ENCODE measurements at regions not wholly inside any gene's neighbourhood (a gene's known extent, or its start where the extent isn't known, plus 50 kb on each side); places are given as distances from the start of the nearest gene placed in this dataset.

DNA sequence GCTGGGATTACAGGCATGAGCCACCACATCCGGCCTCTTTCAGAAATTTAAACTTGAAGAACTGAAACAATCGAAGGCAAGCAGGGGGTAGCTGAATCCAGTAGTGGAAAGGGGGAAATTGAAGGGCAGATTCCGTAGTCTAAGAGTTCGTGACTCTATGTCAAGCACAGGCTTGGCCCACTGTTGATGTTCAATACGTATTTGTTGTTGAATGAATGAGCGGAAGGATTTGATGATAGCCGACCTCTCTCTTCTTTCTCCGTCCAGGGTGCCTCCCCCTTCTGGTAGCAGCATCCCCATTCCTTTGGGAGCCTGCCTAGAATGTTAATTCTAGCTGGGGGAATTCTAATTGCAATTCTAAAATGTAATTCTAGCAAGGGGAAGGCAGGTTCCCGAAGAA, 59.8 kb upstream of the MED13L start:
- TF ChIP-seq, protein P1, sequence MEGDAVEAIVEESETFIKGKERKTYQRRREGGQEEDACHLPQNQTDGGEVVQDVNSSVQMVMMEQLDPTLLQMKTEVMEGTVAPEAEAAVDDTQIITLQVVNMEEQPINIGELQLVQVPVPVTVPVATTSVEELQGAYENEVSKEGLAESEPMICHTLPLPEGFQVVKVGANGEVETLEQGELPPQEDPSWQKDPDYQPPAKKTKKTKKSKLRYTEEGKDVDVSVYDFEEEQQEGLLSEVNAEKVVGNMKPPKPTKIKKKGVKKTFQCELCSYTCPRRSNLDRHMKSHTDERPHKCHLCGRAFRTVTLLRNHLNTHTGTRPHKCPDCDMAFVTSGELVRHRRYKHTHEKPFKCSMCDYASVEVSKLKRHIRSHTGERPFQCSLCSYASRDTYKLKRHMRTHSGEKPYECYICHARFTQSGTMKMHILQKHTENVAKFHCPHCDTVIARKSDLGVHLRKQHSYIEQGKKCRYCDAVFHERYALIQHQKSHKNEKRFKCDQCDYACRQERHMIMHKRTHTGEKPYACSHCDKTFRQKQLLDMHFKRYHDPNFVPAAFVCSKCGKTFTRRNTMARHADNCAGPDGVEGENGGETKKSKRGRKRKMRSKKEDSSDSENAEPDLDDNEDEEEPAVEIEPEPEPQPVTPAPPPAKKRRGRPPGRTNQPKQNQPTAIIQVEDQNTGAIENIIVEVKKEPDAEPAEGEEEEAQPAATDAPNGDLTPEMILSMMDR (conservative IDR thresholded peaks at IDR 0.05), result peak; percentile 24; the same call in 2 of the 3 replicates
- H3K4ac ChIP-seq (ENCODE audit: low read depth, low read length), result no peak overlapping the region
- H3K23ac ChIP-seq (ENCODE audit: insufficient read length, low read depth, low read length), result no peak overlapping the region
- Mint-ChIP-seq H3K27me3 (ENCODE audit: low read depth) (no peaks in the 10 kb centered on the region), H3K27ac (peak overlapping the region in 1 of 3 experiments; percentile 64; a peak in 2 of 7 replicates), H3K36me3 (ENCODE audit: insufficient read depth in 1 of 3, low read depth in 3 of 3) (peaks cover 0 to 5% (median 0%) of the 10 kb centered on the region in 3 experiments; a peak in 2 of 7 replicates), H3K4me1 (peaks cover 33 to 44% of the 10 kb centered on the region in 2 experiments), H3K9me3 (peaks cover 0 to 7% of the 10 kb centered on the region in 2 experiments; a peak in 4 of 5 replicates), H3K4me3 (no peak overlapping the region; a peak in 1 of 5 replicates)
- H3K18ac ChIP-seq (ENCODE audit: insufficient read length, low read depth, low read length), result no peak overlapping the region
- H2BK12ac ChIP-seq (ENCODE audit: insufficient read length, low read depth, low read length), result no peak overlapping the region
- H3K4me2 ChIP-seq (ENCODE audit: insufficient read depth, insufficient read length, low read length), result no peak overlapping the region
- peaks cover 2% of the 10 kb centered on the region; the same call in 1 of the 2 replicates for H3K4me1 ChIP-seq (ENCODE audit: insufficient read depth, low read length)
- no peak overlapping the region for H2BK20ac ChIP-seq (ENCODE audit: low read depth, low read length, poor library complexity, severe bottlenecking)
- no peak overlapping the region for H4K5ac ChIP-seq (ENCODE audit: insufficient read length, low read depth, low read length)
- no peaks in the 10 kb centered on the region for H3K79me2 ChIP-seq (ENCODE audit: insufficient read depth, low read length)
- H3K9me3 ChIP-seq (ENCODE audit: control insufficient read depth, low read depth, low read length), result no peaks in the 10 kb centered on the region
- no peak overlapping the region for H3K9ac ChIP-seq (ENCODE audit: extremely low read depth, insufficient read length, low read length)
- no peak overlapping the region for H2BK120ac ChIP-seq (ENCODE audit: low read depth, low read length, poor library complexity, severe bottlenecking)
- H3K56ac ChIP-seq (ENCODE audit: insufficient read length, low read depth, low read length), result no peak overlapping the region
- no peak overlapping the region for H3K27ac ChIP-seq (ENCODE audit: insufficient read length, low read depth, low read length)
- H4K91ac ChIP-seq (ENCODE audit: insufficient read length, low read depth, low read length), result no peak overlapping the region
- no peak overlapping the region for H2AFZ ChIP-seq (ENCODE audit: low read length)
- H3T11ph ChIP-seq (ENCODE audit: low read length), result no peak overlapping the region
- no peaks in the 10 kb centered on the region for H3K79me1 ChIP-seq (ENCODE audit: insufficient read depth, low read depth, low read length, poor library complexity, severe bottlenecking)
- H2AK5ac ChIP-seq (ENCODE audit: insufficient read length, low read length), result no peak overlapping the region
- WGBS (ENCODE audit: extremely low coverage, insufficient read length, low lambda C conversion rate), result no CpG with 5 or more reads among the region's 9 CpGs
- H2BK15ac ChIP-seq (ENCODE audit: low read depth, low read length), result no peak overlapping the region
- H4K20me1 ChIP-seq (ENCODE audit: control insufficient read depth, insufficient read depth, insufficient read length), result no peaks in the 10 kb centered on the region
- H2BK5ac ChIP-seq (ENCODE audit: insufficient read length, low read length), result no peak overlapping the region
- no peak overlapping the region for H4K8ac ChIP-seq (replicated peaks; ENCODE audit: insufficient read length, low read depth, low read length)
- no peak for DNase-seq
- no peak overlapping the region for H3K14ac ChIP-seq (ENCODE audit: insufficient read depth, low read length)
- H3K23me2 ChIP-seq (ENCODE audit: insufficient read length, low read depth, low read length, poor library complexity, severe bottlenecking), result no peaks in the 10 kb centered on the region
- H3K27me3 ChIP-seq (ENCODE audit: insufficient read depth, low read length), result no peaks in the 10 kb centered on the region
